Stimulated activated CD8-positive, alpha-beta memory T cell treated with anti-CD3 and anti-CD28 coated beads, Interleukin-4, amount 100 ng/mL, for 24 hours (primary cell): ENCODE measurements at regions not wholly inside any gene's neighbourhood (a gene's known extent, or its start where the extent isn't known, plus 50 kb on each side); places are given as distances from the start of the nearest gene placed in this dataset.

Experiments
- DNase-seq: peaks from one replicate; pipeline ENCODE4 v3.0.0-alpha.2; 2020; ENCODE audit warnings: low read depth

GRCh38 chr10:78802431-78802830, 266.3 kb upstream of the ZMIZ1 start:
- DNase-seq = no peak

DNA sequence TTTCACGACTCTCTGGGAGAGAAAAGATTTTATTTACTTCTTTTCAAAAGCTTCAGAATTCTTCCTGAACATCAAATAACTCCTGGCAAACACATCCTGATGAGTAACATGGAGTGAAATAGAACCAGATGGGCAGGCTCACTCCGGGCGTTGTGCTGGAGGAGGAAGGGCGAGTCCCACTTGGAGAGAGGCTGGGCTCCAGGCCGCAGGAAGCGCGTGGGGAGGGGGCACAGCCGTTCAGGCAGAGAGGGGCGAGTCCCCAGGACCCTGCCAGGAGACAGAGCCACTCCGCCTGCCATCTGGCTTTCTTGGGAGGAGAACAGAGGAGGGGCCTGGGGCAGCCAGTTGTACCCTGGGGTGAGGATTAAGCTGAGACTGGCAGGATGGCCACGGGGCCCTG, 265.9 kb upstream of the ZMIZ1 start:
- no peak for DNase-seq

- DNase-seq = no peak
Observed at GRCh38 chr10:78803710-78804109, 265.1 kb upstream of the ZMIZ1 start.

GRCh38 chr10:78804411-78805032, 264.2 kb upstream of the ZMIZ1 start:
- DNase-seq = no peak

- DNase-seq = no peak
Observed at GRCh38 chr10:78805176-78805575, 263.6 kb upstream of the ZMIZ1 start.

DNA sequence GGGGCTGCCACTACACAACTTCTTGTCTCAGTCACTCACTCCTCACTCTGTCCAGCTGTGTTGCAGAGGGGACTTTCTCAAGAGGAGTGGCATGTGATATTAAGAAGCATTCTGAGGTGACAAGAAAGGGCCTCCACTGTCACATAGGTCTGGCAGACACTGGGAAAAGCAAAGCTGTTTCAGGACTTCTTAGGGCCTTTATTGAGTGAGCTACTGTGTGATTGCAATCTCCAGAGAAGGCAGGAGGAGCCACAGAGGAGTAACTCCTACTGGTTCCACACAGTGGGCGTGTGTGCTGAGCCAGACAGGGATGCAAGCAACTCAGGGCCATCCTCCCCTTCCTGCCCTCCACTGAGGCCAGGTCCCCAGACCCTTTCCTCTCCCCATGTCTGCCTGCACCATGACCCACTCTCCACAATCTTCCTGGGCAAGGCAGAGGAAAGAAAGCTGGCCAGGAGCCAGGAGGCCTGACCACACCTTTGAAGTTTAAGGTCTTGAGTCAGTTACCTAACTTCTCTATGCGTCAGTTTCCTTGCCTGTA, 262.0 kb upstream of the ZMIZ1 start:
- DNase-seq = no peak

GRCh38 chr10:78807504-78808203, 261.1 kb upstream of the ZMIZ1 start:
- DNase-seq = no peak

DNA sequence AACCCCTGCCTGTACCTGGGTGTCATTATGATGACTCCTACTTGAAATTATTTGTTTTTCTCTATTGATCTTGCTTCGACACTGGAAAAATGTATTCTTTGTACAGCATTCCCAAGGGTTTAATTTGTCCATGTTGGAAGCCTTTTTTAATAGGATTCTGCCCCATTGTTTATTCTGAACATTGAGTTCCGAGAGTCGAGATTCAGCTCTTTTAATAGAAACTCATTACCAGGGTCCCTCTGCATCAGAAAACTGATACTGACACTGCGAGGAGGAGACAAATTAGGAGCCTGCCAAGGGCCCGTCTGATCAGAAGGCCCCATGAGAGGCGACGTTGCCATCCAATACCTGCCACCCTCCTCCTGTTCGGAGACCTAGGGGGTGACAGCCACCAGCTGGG, 260.5 kb upstream of the ZMIZ1 start:
- DNase-seq = no peak

GRCh38 chr10:78808736-78809367, 259.9 kb upstream of the ZMIZ1 start:
- no peak for DNase-seq

DNA sequence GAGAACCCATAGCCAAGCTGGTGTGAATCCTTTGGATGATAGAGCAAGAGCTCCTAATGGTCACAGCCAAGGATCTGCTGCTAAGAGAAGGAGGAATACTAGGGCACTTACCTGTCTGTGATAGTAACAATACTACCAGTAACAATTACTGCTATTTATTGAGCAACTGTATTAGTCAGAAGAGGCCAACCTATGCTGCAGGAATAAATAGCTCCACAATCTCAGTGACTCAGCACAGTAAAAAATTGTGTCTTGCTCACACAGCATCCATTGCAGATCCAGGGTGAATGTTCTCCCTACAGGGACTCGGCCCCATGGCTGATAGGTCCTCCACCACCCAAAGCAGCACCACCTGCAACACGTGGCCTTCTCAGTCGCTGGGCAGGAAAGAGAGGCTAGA, 257.6 kb upstream of the ZMIZ1 start:
- DNase-seq = no peak

- DNase-seq = no peak
Observed at GRCh38 chr10:78812571-78813318, 256.0 kb upstream of the ZMIZ1 start.

- no peak for DNase-seq
Observed at GRCh38 chr10:78813526-78813925, 255.2 kb upstream of the ZMIZ1 start.

GRCh38 chr10:78813998-78814399, 254.8 kb upstream of the ZMIZ1 start:
- no peak for DNase-seq

GRCh38 chr10:78814407-78814806, 254.4 kb upstream of the ZMIZ1 start:
- no peak for DNase-seq

DNA sequence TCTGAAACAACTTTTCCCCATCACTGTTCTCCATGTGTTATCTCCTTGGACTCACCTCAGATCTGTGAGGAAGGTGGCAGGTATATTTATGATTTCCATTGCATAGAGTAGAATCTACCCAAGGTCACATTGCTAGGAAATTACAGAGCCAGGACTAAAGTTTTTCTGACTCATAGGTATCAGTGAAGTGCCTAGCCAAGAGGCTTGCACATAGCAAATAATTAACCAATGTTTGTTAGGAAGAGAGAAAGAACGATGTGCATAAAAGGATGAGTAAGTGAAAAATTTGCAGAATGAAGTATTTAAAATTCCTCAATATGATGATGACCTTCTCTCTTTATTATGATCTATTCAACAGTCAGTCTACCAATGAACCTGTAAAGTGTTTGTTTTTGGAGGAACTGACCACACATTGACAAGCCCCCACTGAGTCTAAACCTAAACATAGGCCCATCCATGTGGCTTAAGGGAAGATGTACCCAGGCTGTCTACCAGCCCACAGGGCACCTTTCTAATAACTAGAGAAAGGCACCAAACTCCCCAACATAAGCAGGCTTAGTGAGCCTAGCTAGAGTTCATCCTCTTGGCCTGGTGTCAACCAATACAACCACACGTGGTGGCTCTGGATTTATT, 252.9 kb upstream of the ZMIZ1 start:
- DNase-seq = no peak

DNA sequence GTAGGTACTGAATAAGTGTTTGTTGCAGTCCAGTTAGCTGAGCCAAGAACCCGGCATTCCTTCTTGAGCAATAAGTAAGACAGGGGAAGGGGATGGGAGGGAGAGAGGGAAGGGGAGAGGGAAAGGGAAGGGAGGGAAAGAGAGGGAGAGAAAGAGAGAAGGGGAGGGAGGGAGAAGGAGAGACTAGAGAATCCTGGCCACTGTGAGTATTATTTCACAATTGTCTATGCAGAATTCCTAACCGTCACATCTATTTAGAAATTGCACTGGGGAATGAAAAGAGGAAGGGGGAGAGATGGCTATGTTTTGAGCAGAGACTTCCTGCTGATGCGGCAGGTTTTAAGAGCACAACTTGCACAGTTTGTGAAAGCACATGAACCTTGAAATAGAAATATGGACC, 251.4 kb upstream of the ZMIZ1 start:
- DNase-seq = no peak

- no peak for DNase-seq
Observed at GRCh38 chr10:78817804-78818203, 251.0 kb upstream of the ZMIZ1 start.

- DNase-seq = no peak
Observed at GRCh38 chr10:78819361-78820006, 249.3 kb upstream of the ZMIZ1 start.

- DNase-seq = no peak
Observed at GRCh38 chr10:78820007-78820362, 248.8 kb upstream of the ZMIZ1 start.

- no peak for DNase-seq
Observed at GRCh38 chr10:78821052-78821451, 247.7 kb upstream of the ZMIZ1 start.

- DNase-seq = no peak
Observed at GRCh38 chr10:78828647-78829539, 239.9 kb upstream of the ZMIZ1 start.
